HG02885 (cell line): ENCODE measurements at regions not wholly inside any gene's neighbourhood (a gene's known extent, or its start where the extent isn't known, plus 50 kb on each side); places are given as distances from the start of the nearest gene placed in this dataset.
"Not testable (repeated sequence)": the region's sequence is repeated elsewhere in the genome, so short reads cannot be mapped to it uniquely, and the experiment has no call there.

Source experiments
- ATAC-seq: cut with Tn5 transposase; IDR thresholded peaks from one replicate; pipeline ENCODE4 v1.9.1; 2021; ENCODE audit warnings: mild to moderate bottlenecking; ENCODE audit not compliant: unreplicated experiment, poor library complexity

DNA sequence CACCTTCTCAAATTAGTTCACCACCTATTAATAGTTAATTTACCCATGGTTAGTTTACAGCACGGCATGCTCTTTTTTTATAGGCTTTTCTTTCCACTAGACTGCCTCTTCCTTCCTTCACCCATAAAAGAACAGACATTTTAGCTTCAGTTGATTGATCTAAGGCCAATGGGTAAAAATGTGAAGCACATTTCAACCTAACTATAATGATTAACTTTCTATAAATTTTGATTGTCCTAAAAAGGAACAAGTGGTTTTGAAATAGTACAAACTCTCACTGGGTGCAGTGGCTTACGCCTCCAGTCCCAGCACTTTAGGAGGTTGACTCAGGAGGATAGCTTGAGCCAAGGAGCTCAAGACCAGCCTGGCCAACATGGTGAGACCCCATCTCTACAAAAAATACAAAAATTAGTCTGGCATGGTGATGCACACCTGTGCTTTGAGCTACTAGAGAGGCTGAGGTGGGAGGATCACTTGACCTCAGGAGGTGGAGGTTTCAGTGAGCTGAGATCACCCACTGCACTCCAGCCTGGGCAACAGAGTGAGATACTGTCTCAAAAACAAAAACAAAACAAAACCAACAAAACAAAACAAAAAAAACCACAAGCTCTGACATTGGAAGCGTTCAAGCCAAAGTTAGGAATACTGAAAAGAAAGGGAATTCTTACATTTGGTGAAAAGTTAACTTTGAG lies 89.9 kb upstream of the FAT1 start:
- no peak for ATAC-seq

- ATAC-seq = no peak
Measured at GRCh38 chr4:186814535-186815070, 90.9 kb upstream of the FAT1 start.

DNA sequence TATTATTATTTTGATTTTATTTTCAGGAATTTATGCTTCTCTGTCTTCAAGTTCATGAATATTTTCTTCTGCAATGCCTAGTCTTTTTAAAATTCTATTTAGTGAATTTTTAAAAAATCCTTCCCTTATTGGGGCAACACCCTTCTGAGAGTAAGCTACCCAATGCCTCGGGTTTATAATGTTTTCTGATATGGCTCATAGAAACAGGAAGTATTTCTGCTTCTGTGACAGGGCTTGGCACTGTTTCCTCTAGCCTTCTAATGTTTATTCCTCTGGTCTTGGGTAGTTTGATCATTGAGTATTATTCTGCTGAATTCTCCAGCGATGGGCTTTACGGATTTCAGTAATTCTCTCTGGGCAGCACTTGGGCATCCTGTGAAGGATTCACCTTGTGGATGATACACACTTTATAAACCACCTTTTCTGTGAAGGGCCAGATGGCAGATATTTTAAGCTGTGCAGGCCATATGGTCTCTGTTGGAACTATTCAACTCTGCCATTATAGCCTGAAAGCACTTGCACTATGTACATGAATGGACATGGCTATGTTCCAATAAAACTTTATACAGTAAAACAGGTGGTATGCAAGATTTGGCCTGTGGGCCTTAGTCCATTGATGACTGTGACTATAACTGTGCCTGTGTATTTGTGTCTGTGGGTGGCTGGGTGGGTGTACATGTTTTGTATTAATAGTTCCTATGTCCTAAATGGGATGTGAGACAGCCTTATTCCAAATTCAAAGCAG lies 95.9 kb upstream of the FAT1 start:
- no peak for ATAC-seq

- ATAC-seq = no peak
Measured at GRCh38 chr4:186820391-186820891, 96.8 kb upstream of the FAT1 start.

GRCh38 chr4:186823989-186824388 lies 100.3 kb upstream of the FAT1 start:
- ATAC-seq = no peak

- ATAC-seq = no peak
Measured at GRCh38 chr4:186825069-186825468, 101.4 kb upstream of the FAT1 start.

- no peak for ATAC-seq
Measured at GRCh38 chr4:186826006-186826405, 102.3 kb upstream of the FAT1 start.

DNA sequence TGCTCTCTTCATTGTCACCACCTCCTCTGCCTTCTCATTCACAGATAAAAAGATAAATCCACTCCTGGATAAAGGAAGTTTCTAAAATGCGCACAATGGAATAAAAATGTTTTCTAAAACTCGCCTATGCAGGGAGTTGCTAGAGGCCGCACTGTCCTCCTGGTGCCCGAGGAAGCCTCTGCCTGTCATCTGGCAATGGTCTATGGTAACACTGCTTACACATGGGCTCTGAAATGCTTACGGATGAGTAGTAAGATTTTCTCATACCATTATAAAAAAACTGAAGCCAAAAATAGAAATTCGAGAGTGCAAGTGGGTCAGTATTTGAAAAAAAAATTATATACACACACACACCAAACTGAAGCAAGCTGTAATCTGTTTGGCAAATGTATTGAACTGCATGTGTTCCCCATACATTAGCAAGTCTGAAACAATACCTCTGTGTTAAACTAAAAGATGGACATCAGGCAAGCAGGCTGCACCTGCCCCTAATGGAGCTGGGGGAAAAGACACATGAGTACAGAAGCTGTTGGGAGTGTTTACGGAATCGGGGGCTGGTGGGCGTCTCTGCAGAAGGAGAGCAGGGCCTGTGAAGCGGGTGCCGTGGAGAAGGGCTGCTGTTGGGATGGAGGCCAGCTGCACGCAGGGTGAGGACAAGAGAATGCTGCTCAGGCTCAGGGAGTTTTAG lies 103.3 kb upstream of the FAT1 start:
- no peak for ATAC-seq

DNA sequence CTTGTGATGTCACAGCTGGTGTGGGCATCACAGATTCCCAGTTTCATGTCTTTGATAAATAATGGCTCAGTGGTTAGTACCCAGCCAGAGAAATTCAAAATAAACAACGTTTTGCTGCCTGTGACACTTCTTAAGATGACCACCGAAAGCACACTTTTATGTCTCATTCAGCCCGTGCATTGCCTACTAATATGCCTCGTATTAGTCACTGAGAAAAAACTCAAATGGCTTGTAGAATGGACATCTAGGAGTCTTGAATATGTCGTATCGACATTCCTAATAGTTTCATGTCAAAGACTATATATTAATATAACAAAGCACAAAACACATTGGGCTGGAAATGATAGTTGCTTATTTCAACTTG lies 103.9 kb upstream of the FAT1 start:
- no peak for ATAC-seq

- no peak for ATAC-seq
Measured at GRCh38 chr4:186829097-186829496, 105.4 kb upstream of the FAT1 start.

GRCh38 chr4:186829740-186830449 lies 106.2 kb upstream of the FAT1 start:
- ATAC-seq = no peak

DNA sequence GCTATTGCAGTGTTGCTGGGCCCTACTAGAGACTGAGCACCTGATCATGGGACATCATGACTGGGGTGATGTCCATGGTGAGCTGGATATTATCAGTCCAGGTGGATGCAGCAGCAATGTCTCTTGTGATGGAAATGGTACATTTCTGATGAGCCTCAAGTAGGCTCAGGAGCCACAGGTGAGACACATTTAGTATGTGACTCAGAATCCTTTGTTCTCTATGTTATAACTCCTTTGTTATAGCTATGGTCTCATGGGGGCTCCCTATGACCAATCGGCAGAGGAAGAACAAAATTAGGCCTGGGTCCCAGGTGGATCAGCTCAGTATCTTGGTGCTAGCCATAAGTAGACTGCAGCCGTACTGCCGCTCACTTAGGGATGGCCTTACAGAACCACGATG lies 107.9 kb upstream of the FAT1 start:
- ATAC-seq = no peak

DNA sequence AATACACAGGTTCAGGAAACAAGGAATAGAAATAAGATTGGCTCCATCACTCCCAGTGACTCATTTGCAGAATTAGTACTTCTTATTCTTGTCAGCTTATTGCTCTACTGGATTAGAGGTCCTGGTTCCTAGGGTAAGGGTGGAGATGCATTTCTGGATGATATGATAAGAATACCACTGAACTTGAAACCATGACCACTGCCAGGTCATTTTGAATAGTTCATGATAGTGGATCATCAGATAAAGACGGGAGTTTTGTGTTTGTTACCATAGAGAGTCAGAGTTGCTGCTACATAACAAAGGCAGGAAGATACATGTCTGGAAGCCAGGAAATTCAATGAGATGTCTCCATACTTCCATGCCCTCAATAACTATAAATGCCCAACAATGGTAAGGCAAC lies 109.2 kb upstream of the FAT1 start:
- no peak for ATAC-seq

GRCh38 chr4:186837463-186837862 lies 113.8 kb upstream of the FAT1 start:
- not testable (repeated sequence) for ATAC-seq

DNA sequence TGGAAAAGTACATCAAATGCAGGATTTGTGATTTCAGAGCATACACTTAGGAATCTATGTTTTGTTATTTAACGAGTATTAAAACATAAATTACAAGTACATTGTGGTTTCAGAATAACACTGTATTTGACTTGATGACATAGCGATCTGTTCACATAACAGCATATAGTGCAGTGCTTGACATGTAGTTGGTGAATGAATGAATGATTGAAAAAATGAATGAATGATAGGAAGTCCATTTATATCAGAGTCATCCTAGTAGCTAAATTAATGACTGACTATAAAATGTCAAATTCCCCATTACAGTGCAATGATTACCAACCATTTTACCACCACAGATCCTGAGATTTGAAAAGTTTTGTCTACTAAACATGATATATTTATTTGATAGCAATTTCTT lies 114.6 kb upstream of the FAT1 start:
- ATAC-seq = no peak

DNA sequence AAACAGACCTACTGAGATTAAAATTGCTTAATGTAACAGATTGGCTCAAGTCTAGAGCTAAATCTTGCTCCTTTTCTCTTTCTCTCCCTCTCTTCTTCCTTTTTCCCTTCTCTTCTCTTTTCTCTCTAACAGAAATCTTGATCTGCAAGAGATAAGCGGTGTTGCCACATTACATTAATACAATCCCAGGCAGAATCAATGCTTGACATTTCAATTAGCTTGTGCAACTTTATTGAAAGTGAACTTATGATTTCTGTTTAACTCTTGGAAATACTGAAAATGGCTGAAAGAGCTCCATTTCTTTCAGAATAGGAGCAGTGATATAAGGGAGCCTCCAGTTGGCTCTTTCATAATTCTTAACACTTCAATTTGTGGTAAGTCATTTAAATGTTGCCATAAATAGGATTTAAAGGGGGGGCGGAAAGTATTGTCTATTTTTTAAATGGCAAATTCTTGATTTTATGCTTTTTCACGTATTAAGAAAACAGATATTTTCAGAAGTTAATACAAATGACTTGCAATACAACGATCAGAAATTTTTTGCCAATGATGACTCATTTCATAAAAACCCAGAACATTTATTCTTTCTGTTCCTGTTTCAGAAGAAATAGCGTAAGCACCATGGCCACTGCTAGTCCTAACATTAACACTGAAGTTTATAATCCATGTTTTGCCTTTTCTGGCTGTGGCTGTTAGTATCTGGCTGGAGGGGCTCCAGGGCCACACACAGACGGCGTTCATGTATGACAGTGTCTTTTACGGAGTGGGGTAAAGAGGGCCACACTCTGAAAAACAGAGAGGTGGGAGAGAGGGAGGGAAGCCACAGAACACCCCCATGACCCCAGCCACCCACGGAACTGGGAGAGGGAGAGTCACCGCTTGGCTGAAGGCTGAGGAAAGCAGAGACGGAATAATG lies 115.7 kb upstream of the FAT1 start:
- ATAC-seq = peak; percentile 92

DNA sequence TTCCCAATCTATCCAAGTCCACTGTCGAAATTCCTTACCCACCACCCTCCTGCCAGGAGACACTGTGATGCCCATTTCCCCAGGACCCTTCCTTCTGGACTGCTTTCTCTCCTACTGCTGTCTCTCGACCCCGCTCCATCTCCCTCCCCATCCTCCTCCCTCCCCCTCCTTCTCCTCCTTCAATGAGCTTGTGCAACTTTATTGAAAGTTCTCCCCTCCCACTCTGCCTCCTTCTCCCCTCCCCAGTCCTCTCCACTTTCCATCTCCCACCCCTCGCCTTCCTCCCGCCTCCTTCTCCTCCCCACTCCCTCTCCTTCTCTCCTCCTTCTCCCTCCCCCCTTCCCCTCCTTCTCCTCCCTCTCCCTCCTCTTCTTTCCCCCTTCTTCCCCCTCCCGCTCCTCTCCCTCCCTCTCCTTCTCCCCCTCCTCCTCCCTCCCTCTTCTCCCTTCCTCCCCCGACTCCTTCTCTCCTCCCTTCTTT lies 116.6 kb upstream of the FAT1 start:
- ATAC-seq = no peak

DNA sequence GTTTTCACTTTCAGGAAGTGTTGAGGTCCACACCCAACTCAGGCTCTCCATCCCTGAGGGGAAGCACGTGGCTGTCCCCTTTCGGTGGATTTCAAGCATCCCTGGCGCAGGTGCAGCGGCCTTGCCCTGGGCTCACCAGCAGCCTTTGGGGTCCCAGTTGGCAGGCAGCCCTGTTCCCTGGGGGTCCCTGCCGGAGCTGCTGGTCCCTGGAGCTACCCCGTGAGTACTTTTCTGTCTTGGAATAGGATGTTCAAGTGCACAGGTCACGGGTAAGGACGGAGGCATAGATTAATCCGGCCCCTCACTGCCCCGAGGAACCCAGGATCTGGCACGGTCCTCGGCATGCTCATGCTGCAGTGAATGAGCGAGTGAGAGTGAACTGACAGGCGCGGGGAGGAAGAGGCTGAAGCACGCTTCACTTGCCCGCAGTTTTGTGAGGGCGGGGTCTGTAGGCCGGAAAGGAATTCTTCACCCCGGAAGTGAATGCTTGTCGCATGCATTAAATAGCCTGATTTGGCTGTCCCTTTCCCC lies 117.2 kb upstream of the FAT1 start:
- no peak for ATAC-seq

DNA sequence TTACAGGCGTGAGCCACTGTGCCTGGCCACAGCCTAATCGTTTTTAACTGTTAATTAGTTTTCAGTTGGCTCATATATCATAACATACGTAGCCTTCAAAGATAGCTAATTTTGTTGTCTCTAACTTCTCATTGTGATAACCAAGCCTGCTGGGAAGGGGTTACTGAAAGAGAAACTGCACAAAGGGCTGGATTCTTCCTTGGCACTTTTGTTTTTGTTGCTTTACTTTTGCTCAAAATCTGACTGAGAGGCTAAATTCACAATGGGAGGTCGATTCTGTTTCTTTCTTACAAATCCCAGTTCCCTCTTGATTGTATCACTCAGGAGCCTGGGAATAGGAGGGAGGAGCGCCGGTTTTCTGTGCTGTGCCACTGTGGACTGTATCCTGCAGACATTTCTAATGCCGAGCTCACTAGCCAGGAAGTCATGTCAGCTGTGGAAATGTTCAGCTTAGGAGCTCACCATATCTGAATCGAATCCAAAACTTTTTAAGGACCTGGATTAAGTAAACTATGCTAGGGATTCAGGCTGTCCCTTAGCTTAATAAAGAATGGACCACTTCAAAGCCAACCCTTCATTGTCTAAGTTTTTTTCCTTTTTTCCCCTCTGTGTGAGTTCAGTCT lies 120.5 kb upstream of the FAT1 start:
- no peak for ATAC-seq
